ENCODE measurements at regions not wholly inside any gene's neighbourhood (a gene's known extent, or its start where the extent isn't known, plus 50 kb on each side); places are given as distances from the start of the nearest gene placed in this dataset.

DNA sequence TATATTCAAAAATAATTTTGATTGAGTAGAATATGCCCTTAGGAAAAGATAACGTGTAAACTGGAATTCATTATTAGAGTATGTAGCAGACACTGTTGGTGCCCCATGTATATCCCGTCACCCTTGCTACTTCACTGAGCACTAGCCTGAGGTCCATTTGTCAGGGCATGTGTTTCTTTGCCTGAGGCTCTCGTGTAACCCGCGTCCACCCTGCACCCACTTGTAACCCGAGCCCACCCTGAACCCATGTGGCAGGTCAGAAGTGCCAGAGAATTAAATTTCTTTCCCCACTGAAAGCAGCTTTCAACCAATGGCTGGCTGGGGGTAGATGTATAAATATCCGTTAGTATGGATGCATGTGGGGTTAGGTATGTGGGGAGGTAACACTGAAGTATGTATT is 474.2 kb upstream of the ZNF385D start:
- DNase-seq (ENCODE audit: low read depth): no peak

GRCh38 chr3:22228705-22229104 is 477.7 kb upstream of the ZNF385D start:
- DNase-seq (ENCODE audit: low read depth): no peak

DNA sequence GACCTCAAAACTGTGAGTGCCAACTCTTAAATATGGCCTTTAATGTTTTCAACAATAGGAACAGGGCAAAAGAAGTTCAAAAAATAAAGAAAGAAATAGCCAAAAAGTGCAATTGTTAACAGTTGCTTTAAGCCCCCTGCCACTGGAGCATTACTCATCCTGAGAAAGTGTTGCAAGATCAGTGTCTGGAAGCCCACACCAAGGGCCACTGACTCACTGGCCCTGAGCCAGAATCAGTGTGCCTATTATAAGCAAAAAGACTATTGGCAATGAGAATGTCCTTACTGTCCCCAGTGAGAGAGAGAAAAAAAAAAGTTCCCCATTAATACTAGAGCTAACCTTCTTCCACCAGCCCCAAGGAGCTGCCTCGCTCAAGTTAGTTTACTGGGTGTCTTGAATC is 480.1 kb upstream of the ZNF385D start:
- no peak for DNase-seq (ENCODE audit: low read depth)

GRCh38 chr3:22236490-22237270 is 485.7 kb upstream of the ZNF385D start:
- DNase-seq (ENCODE audit: low read depth): no peak

DNA sequence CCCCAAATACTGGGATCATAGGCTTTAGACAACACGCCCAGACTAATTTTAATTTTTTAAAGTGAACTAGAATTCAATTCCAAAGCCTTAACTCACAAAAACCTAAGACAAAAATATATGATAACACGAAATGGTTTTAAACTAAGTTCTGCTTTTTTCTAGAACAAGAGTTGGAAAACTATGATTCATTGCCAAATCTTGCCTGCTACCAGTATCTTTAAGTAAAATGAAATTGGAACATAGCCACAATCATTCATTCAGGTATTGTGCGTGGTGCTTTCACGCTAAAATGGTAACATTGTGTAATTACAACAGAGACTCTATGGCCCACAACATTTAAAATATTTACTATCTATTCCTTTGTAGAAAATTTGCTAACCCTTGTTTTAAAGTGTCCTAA is 488.0 kb upstream of the ZNF385D start:
- no peak for DNase-seq (ENCODE audit: low read depth)

DNA sequence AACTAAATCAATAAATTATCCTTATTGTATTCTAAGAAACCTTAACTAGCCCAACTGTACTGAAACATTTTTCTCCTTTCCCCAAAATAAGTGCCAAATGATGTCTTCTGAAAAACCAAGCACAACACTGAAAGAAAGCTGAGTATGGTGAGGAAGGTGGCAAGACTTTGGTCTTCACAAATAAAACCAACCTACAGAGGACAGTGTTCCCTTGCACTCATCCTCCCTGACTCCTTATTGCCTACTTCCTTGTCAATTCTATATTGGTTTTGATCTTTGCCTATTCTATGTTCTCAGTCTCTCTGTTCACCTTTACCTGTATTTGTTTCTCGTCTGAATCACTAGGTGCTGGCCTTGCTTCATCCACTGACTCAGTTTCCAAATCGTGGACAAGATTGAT is 490.1 kb upstream of the ZNF385D start:
- no peak for DNase-seq (ENCODE audit: low read depth)

- no peak for DNase-seq (ENCODE audit: low read depth)
Observed at GRCh38 chr3:22244761-22245521, 493.9 kb upstream of the ZNF385D start.

DNA sequence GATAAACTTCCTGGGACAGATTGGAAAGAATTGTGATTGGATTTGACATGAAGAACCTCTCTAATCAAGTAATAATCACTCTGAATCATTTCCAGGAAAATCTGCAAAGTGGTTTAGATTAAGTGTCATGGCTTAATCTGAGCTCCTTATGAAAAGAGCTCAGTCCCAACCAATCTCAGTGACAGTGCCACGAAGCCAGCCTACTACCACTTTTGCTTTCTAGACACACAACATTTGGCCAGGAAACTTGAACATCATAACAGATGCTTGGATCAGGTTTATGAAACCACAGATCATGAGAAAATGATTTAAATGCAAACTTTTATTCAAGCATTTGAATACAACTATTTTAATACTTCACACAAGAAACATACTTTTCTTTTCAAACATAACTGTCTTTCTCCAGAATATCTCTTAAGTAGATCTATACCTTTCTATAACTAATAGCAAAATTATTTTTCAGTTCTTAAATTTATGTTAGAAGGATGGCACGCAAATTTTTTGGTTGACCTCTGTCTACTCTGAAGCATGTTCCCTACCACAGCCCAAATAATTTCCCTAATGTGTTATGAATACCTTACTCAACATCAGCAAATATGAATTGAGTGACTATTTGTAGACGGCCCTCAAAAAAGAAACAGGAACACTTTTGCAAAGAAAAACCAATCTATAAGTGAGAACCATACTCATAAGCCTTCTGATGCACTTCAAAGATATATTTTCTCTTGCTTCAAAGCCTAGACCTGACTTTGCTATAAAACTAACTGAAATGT is 495.0 kb upstream of the ZNF385D start:
- no peak for DNase-seq (ENCODE audit: low read depth)

DNA sequence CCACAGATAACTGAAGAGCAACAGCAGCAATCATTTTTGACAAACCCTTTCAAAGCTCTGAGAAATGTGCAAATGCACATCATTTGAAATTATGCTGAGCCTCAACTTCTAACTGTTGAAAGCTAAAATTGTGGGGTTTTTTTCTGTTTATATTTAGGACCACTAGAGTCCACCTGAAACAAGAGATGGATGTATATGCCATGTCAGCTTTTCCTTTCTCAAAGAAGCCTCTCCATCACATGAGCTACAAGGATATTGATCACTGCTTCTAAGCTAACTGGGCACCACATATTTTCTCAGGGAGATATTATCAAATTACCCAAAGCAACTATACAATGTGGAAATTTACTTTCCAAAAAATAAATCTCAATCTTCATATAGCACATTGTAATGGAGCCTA is 498.6 kb upstream of the ZNF385D start:
- no peak for DNase-seq (ENCODE audit: low read depth)

- DNase-seq (ENCODE audit: low read depth): no peak
Observed at GRCh38 chr3:22257252-22257651, 506.2 kb upstream of the ZNF385D start.

- DNase-seq (ENCODE audit: low read depth): no peak
Observed at GRCh38 chr3:22262386-22262785, 511.4 kb upstream of the ZNF385D start.

DNA sequence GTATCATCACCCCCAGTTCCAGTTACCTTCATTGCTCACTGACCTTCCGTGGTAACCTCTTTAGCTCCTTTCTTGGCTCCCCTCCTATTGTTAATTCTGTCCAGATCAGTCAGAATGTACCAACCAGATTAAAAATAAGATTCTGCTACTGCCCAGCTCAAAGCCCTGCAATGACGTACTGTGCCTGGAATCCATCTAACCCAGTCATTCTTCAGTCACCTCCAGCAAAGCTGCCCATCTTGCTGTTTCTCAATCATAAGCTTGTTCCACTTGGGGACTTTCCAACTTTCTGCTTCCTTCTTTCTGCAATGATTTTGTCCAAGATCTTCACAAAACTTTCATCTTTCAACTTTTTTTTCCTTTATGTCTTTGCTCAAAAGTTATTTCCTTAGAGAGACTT is 512.0 kb upstream of the ZNF385D start:
- DNase-seq (ENCODE audit: low read depth): no peak

GRCh38 chr3:22265403-22265802 is 514.4 kb upstream of the ZNF385D start:
- DNase-seq (ENCODE audit: low read depth): no peak

DNA sequence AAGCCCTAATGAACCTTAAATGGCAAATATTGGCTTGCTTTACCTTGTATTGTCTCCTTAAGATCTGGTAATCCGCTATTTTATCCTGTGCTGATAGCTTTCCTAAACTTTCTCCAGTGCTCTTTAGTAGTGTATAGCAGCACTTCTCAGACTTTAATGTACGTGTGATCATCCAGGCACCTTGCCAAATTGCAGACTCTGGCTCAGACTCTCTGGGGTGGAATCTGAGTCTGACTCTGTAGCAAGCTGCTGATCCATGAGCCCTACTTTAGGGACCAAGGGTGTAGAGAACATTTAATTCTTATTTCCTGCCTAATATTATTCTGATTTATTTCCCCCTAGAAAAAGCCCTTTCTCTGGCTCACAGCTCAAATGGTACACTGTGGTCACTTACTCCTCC is 518.8 kb upstream of the ZNF385D start:
- DNase-seq (ENCODE audit: low read depth): no peak

DNA sequence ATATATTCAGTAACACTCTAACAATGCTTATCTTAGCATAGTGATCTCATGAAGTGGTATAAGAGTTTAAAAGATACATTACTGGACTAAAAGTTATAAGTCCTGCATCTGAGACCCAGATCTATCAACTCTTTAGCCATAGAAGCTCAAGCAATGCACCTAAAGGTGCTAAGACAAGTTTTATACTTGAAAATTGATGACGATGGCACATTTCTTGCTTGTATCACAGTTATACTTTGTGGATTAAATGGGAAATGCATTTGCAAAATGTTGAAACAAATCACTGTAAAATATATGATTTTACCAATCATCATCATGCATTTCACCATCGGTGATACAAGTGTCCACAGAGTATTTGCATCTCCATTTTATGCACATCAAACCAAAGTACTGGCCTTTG is 525.3 kb upstream of the ZNF385D start:
- DNase-seq (ENCODE audit: low read depth): no peak

DNA sequence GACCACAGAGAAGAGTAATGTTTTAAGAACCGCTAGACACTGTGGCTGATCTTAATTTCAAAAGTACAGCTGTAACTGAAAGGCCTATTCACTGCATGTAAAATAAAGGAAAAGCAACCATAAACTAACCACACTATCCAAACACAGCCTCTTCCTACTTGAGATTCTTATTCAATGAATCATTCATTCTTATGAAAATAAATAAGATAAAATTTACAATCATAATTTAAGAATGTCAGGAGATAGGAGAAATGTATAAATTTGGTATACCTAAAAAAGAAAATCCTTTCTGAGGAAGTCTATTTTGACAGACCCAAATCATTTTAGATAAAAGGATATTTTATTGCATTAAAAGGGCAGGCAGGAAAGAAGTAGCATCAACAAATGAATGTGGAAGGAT is 533.5 kb upstream of the ZNF385D start:
- DNase-seq (ENCODE audit: low read depth): no peak

GRCh38 chr3:22288756-22289155 is 537.7 kb upstream of the ZNF385D start:
- no peak for DNase-seq (ENCODE audit: low read depth)

- DNase-seq (ENCODE audit: low read depth): no peak
Observed at GRCh38 chr3:22292681-22293080, 541.7 kb upstream of the ZNF385D start.

DNA sequence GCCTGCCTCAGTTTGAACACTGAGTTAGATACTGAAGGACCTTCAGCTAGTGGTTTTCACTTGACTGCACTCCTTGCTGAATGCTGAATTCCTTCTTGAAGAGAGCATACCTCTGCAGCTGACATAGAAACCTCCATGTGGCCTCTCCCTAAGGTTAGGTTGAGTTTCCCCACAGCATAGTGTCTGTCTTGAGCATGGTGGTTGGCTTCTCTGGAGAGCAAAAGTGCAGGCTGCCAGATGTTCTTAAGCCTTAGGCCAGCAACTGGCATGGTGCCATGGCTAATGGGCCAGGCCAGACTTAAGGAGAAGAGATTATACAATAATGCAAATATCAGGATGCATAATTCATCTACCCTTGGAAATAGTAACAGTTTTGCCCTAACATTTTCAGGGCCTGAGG is 545.6 kb upstream of the ZNF385D start:
- DNase-seq (ENCODE audit: low read depth): no peak

DNA sequence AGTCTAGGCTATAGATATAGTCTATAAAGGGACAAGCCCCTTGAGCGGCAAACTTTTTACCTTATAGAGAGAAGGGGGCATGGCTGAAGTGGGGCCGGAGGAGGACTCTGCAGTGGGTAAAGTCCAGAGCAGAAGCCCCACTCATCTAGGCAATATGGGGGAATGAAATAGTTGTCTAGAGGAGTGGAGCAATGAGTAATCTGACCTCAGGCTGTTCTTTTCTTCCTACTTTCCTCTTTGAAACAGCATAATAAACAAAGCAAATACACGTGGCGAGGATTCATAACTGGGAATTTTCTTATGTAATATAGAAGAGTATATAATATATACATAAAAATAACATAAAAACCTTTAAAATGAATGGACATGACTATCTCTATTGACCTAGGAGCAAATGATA is 546.4 kb upstream of the ZNF385D start:
- no peak for DNase-seq (ENCODE audit: low read depth)

DNA sequence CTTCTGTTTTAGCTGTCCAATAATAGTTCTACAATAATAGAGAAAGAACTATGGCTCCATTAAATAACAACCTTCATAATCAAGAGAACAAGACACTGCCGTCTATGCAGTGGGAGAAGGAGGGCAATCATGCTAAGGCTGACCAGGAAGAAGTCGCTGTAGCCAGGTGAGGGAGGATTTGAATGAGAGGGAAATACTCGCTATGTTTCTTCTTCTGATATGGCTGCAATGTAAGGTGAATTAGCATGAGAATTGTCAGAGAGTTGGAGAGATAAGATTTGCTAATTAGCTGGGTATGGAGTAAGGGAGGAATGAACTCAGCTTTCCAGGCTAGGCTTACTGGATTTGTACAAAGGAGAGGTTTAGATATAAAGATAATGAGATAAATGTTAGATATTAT is 555.4 kb upstream of the ZNF385D start:
- no peak for DNase-seq (ENCODE audit: low read depth)

- no peak for DNase-seq (ENCODE audit: low read depth)
Observed at GRCh38 chr3:22308871-22309270, 557.9 kb upstream of the ZNF385D start.

DNA sequence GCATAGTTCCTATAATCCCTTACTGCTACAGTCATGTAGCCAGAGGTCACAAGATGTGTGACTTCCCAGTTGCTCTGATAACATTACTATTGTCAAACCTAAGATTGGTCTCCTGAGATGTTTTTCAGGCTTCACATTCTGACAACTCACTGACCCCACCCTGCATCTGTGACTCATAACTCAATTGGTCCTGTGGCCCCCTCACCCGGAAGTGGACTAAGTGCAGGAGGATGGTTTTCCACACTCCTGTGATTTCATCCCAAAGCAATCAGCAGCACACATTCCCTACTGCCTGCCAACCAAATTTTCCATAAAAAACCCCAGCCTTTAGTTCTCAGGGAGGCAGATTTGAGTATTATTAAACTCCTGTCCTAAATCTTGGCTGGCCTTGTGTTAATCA is 564.9 kb upstream of the ZNF385D start:
- DNase-seq (ENCODE audit: low read depth): no peak

Measured in activated T-cell treated with anti-CD3 and anti-CD28 coated beads for 1 hour (primary cell).